ENCODE measurements at regions not wholly inside any gene's neighbourhood (a gene's known extent, or its start where the extent isn't known, plus 50 kb on each side); places are given as distances from the start of the nearest gene placed in this dataset.

DNA sequence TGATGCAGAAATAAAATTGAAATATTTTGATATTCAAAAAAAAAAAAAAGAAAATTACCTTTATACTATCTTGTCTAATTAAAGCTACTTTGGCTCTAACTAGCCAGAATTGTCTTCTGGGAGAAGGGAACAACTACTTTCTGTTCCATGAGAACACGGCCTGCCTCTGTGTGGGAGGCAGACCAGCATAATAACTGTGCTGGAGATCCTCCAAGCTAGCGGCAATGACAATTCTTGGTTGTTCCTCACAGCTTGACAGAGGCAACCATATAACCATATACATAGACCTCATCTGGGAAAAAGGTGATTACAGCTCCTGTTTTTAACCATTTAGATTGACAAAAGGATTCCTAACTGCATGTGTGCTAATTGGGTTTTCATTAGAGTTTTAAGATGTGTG is 95.7 kb downstream of the RBMX2 start:
- H3K4me3 ChIP-seq, result no peak overlapping the region
- no peak for TF ChIP-seq CTCF (IDR thresholded peaks at IDR 0.05)
- peaks cover 0 to 2% (median 0%) of the 10 kb centered on the region in 7 donors for H3K27me3 ChIP-seq
- intact Hi-C loops (cut with DNase I), result no loop called here
- no peaks in the 10 kb centered on the region for H3K36me3 ChIP-seq
- DNase-seq (no peak), ATAC-seq (no peak)
- H3K9me3 ChIP-seq, result no peaks in the 10 kb centered on the region
- H3K27ac ChIP-seq, result no peak overlapping the region
- no peaks in the 10 kb centered on the region for H3K4me1 ChIP-seq
- 35 to 65% methylated on average over 2 of the region's 2 CpGs for WGBS, 2 donors

DNA sequence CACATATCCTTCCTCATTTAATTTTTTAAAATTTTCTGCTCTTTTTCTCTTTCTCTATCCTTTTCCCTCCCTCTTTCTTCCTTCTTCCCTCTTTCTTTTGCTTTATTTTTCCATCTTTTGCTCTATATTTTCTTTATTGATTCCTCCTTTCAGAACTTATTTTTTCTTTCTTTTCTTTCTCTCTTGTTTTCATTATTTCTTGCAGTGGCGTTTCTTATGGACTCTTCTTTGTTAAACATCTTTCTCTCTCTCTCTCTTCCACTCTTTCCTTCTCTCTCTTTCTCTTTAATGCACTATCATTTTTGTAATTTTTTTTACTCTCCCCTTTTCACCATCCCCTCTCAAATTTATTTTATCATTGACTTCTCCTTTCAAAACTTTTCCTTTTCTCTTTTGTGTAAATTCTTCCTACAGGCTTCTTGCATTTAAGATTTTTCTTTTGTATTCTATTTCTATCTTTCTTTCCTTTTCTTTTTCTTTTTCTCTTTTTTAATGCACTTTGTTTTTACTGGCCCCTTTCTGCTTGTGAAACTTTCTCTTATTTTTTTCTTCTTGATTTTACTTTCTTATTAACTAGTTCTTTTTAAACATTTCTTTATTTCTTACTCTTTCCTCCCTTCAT is 97.0 kb downstream of the RBMX2 start:
- H3K27me3 ChIP-seq, result no peaks in the 10 kb centered on the region
- no peak for DNase-seq
- intact Hi-C loops (cut with DNase I), result no loop called here
- WGBS, 2 donors, result 83 to 86% methylated on average over 1 of the region's 1 CpG
- no peak overlapping the region for H3K4me3 ChIP-seq
- no peak overlapping the region for H3K27ac ChIP-seq
- no peak for TF ChIP-seq CTCF (IDR thresholded peaks at IDR 0.05)
- no peaks in the 10 kb centered on the region for H3K36me3 ChIP-seq
- no peak for ATAC-seq
- no peaks in the 10 kb centered on the region for H3K9me3 ChIP-seq
- H3K4me1 ChIP-seq, result no peaks in the 10 kb centered on the region

- ATAC-seq (no peak), DNase-seq (no peak)
- Histone ChIP-seq H3K27ac (no peak overlapping the region), H3K9me3 (no peaks in the 10 kb centered on the region), H3K27me3 (peaks cover 0 to 4% (median 0%) of the 10 kb centered on the region in 7 donors), H3K36me3 (no peaks in the 10 kb centered on the region), H3K4me1 (no peaks in the 10 kb centered on the region), H3K4me3 (no peak overlapping the region)
- 71 to 74% methylated on average over 3 of the region's 3 CpGs for WGBS, 2 donors
- TF ChIP-seq CTCF (IDR thresholded peaks at IDR 0.05), result no peak
- intact Hi-C loops (cut with DNase I), result no loop called here
Observed at GRCh38 chrX:130502016-130502570, 100.3 kb downstream of the RBMX2 start.

- ATAC-seq, result no peak
- Histone ChIP-seq H3K36me3 (no peaks in the 10 kb centered on the region), H3K9me3 (no peaks in the 10 kb centered on the region), H3K4me1 (no peaks in the 10 kb centered on the region), H3K27ac (no peak overlapping the region), H3K4me3 (no peak overlapping the region), H3K27me3 (peaks cover 0 to 14% (median 0%) of the 10 kb centered on the region in 7 donors)
- no peak for DNase-seq
- intact Hi-C loops (cut with DNase I), result no loop called here
- TF ChIP-seq CTCF (IDR thresholded peaks at IDR 0.05), result no peak
- 75 to 76% methylated on average over 2 of the region's 2 CpGs for WGBS, 2 donors
Observed at GRCh38 chrX:130504019-130504418, 102.2 kb downstream of the RBMX2 start.

All from heart right ventricle (tissue), 16 donors.